ENCODE measurements at regions not wholly inside any gene's neighbourhood (a gene's known extent, or its start where the extent isn't known, plus 50 kb on each side); places are given as distances from the start of the nearest gene placed in this dataset.

GRCh38 chr1:182137546-182137945, 76.0 kb upstream of the ZNF648 start:
- H3K4me3 Mint-ChIP-seq: no peak overlapping the region
- no peaks in the 10 kb centered on the region for H3K4me1 Mint-ChIP-seq
- no peaks in the 10 kb centered on the region for H3K36me3 Mint-ChIP-seq
- H3K9me3 Mint-ChIP-seq: peaks cover 15% of the 10 kb centered on the region
- no peak overlapping the region for H3K27ac Mint-ChIP-seq
- ATAC-seq: no peak
- peaks cover 8% of the 10 kb centered on the region for H3K27me3 Mint-ChIP-seq

- ATAC-seq: no peak
- no peaks in the 10 kb centered on the region for H3K27me3 Mint-ChIP-seq
- no peak overlapping the region for H3K27ac Mint-ChIP-seq
- peaks cover 15% of the 10 kb centered on the region for H3K9me3 Mint-ChIP-seq
- H3K4me3 Mint-ChIP-seq: no peak overlapping the region
- H3K4me1 Mint-ChIP-seq: no peaks in the 10 kb centered on the region
- no peaks in the 10 kb centered on the region for H3K36me3 Mint-ChIP-seq
These were observed 74.4 kb upstream of the ZNF648 start for GRCh38 chr1:182135946-182136345.

DNA sequence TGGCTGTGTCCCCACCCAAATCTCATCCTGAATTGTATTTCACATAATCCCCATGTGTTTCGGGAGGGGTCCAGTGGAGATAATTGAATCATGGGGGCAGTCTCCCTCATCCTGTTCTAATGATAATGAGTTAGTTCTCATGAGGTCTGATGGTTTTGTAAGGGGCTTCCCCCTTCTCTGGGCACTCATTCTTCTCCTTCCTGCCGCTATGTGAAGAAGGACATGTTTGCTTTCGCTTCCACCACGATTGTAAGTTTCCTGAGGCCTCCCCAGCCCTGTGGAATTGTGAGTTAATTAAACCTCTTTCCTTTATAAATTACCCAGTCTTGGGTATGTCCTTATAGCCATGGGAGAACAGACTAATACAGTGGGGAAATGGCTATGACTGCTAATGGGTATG, 72.7 kb upstream of the ZNF648 start:
- Mint-ChIP-seq H3K4me3 (no peak overlapping the region), H3K4me1 (no peaks in the 10 kb centered on the region), H3K36me3 (no peaks in the 10 kb centered on the region), H3K27ac (no peak overlapping the region), H3K9me3 (peaks cover 15% of the 10 kb centered on the region), H3K27me3 (peaks cover 10% of the 10 kb centered on the region)
- ATAC-seq: no peak

DNA sequence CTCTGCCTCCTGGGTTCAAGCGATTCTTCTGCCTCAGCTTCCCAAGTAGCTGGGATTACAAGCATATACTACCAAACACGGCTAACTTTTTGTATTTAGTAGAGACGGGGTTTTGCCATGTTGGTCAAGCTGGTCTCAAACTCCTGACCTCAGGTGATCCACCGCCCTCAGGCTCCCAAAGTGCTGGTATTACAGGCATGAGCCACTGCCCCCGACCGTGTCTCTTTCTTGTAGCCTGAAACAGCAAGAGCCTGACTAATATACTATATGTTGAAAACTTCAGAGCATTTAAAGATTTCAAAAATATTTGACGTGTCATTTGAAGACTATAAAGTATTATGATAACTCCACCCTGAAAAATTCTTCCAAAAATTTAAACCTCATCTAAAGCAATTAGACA, 71.7 kb upstream of the ZNF648 start:
- no peaks in the 10 kb centered on the region for H3K4me1 Mint-ChIP-seq
- ATAC-seq: no peak
- H3K27me3 Mint-ChIP-seq: peaks cover 14% of the 10 kb centered on the region
- no peak overlapping the region for H3K27ac Mint-ChIP-seq
- peaks cover 15% of the 10 kb centered on the region for H3K9me3 Mint-ChIP-seq
- no peak overlapping the region for H3K4me3 Mint-ChIP-seq
- H3K36me3 Mint-ChIP-seq: no peaks in the 10 kb centered on the region

DNA sequence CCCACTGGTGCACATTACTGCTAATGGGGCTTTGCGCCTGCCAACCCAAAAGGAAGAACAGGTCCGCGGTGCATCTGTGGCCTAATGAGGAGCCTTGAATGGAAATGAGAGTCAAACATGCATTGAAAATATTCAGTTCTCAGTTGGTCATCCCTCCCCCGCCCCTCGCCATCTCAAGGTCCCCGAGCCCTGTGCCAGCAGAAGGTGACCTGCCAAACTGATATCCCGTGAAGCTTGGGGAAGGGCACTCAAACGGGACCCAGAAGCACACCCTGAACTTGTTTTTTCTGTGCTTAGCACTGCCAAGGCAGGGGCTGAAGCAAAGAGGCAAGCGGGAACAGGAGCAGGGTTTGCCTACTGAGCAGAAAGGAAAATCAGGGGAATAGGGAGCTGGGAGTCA, 67.9 kb upstream of the ZNF648 start:
- peaks cover 8% of the 10 kb centered on the region for H3K9me3 Mint-ChIP-seq
- no peaks in the 10 kb centered on the region for H3K36me3 Mint-ChIP-seq
- H3K27me3 Mint-ChIP-seq: peaks cover 14% of the 10 kb centered on the region
- H3K27ac Mint-ChIP-seq: no peak overlapping the region
- no peak for ATAC-seq
- H3K4me3 Mint-ChIP-seq: no peak overlapping the region
- no peaks in the 10 kb centered on the region for H3K4me1 Mint-ChIP-seq

- peaks cover 14% of the 10 kb centered on the region for H3K27me3 Mint-ChIP-seq
- ATAC-seq: no peak
- H3K4me1 Mint-ChIP-seq: no peaks in the 10 kb centered on the region
- H3K27ac Mint-ChIP-seq: no peak overlapping the region
- no peaks in the 10 kb centered on the region for H3K9me3 Mint-ChIP-seq
- H3K4me3 Mint-ChIP-seq: no peak overlapping the region
- H3K36me3 Mint-ChIP-seq: no peaks in the 10 kb centered on the region
These were observed 67.0 kb upstream of the ZNF648 start for GRCh38 chr1:182128502-182128901.

DNA sequence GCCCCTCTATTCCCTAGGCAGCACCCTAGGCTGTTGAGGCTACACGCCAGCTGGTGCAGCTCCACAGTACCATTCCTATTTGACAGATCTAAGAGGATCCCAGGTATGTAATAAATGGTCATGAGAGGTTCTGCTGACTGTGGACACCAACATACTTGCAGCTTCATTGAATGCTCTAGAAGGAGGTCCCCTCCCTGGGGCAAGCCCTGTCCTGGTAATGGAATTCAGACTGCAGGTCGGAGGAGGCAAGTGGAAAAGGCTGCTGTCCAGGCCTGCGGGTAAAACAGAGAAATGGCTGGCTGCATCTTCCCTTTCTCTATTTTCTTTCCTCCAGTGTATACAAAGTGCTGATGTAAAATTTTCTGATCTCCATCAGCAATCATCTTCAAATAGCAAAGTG, 66.1 kb upstream of the ZNF648 start:
- no peaks in the 10 kb centered on the region for H3K36me3 Mint-ChIP-seq

DNA sequence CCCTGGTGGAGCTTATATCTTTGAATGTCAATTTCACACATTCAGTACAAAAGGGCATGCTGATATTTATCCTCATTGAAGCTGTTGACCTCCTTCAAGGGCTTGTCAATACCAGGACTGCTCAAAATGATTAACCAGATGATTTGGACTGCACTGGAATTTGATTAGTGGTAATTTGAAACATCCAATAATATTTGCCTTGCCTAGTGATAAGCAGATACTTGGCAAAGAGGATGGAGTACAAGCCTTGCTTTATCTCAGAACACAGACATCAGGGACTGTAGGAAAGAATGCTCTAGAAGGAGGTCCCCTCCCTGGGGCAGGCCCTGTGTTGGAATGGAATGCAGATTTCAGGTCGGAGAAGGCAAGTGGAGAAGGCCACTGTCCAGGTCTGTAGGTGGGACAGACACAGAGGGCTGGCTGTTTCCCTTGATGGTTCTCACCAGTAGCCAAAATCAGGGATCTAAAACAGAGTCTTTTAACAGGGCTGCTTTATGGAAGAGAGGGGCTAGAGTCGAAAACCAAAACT, 64.8 kb upstream of the ZNF648 start:
- H3K27ac Mint-ChIP-seq: no peak overlapping the region
- H3K27me3 Mint-ChIP-seq: peaks cover 27% of the 10 kb centered on the region
- ATAC-seq: no peak
- H3K9me3 Mint-ChIP-seq: no peaks in the 10 kb centered on the region
- no peaks in the 10 kb centered on the region for H3K4me1 Mint-ChIP-seq
- no peak overlapping the region for H3K4me3 Mint-ChIP-seq
- H3K36me3 Mint-ChIP-seq: no peaks in the 10 kb centered on the region

More for the DNA sequence above, 66.1 kb upstream of the ZNF648 start:
- Mint-ChIP-seq H3K27ac (no peak overlapping the region), H3K4me1 (no peaks in the 10 kb centered on the region), H3K4me3 (no peak overlapping the region), H3K9me3 (no peaks in the 10 kb centered on the region), H3K27me3 (peaks cover 14% of the 10 kb centered on the region)
- ATAC-seq: peak; percentile 35

DNA sequence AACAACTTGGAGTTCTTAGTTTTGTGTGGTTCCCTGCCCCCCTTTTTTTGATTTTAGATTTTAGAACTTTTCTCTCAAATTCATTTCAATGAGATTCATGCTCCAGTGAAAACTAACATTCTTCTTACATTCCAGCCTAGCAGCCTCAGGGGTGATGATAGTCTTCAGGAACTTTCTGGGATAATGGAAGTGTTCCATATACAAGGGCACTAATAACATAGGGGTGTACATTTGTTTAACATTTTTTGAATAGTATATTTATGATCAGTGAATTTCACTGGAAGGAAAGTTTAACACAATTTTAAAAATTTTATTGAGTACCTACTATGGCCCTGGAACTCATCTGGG, 61.4 kb upstream of the ZNF648 start:
- Mint-ChIP-seq H3K4me3 (no peak overlapping the region), H3K27me3 (peaks cover 24% of the 10 kb centered on the region), H3K27ac (no peak overlapping the region), H3K4me1 (no peaks in the 10 kb centered on the region), H3K9me3 (no peaks in the 10 kb centered on the region), H3K36me3 (no peaks in the 10 kb centered on the region)
- ATAC-seq: no peak

GRCh38 chr1:182122256-182122912, 60.9 kb upstream of the ZNF648 start:
- Mint-ChIP-seq H3K4me3 (no peak overlapping the region), H3K9me3 (no peaks in the 10 kb centered on the region), H3K27ac (no peak overlapping the region), H3K36me3 (no peaks in the 10 kb centered on the region), H3K4me1 (no peaks in the 10 kb centered on the region), H3K27me3 (peaks cover 24% of the 10 kb centered on the region)
- no peak for ATAC-seq

DNA sequence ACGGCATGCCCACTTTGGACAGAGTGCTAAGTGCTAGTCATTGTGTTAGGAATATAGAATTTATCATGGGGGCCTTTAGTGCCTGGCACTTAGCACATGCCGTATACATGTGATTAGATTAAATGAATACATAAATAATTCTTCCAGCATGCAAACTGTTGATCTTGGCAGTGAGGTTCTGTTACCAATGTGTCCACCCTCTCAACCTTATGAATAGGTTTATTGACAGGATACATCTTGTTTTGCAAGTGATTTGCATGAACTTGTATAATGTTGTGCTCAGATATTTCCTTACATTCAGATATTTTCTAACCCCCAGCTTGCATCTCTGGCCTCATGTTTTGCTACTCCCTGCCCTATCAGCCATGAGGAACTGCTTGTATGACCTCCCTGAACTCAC, 60.3 kb upstream of the ZNF648 start:
- no peaks in the 10 kb centered on the region for H3K4me1 Mint-ChIP-seq
- no peak overlapping the region for H3K4me3 Mint-ChIP-seq
- no peak overlapping the region for H3K27ac Mint-ChIP-seq
- H3K36me3 Mint-ChIP-seq: no peaks in the 10 kb centered on the region
- peaks cover 30% of the 10 kb centered on the region for H3K27me3 Mint-ChIP-seq
- no peaks in the 10 kb centered on the region for H3K9me3 Mint-ChIP-seq
- ATAC-seq: no peak

DNA sequence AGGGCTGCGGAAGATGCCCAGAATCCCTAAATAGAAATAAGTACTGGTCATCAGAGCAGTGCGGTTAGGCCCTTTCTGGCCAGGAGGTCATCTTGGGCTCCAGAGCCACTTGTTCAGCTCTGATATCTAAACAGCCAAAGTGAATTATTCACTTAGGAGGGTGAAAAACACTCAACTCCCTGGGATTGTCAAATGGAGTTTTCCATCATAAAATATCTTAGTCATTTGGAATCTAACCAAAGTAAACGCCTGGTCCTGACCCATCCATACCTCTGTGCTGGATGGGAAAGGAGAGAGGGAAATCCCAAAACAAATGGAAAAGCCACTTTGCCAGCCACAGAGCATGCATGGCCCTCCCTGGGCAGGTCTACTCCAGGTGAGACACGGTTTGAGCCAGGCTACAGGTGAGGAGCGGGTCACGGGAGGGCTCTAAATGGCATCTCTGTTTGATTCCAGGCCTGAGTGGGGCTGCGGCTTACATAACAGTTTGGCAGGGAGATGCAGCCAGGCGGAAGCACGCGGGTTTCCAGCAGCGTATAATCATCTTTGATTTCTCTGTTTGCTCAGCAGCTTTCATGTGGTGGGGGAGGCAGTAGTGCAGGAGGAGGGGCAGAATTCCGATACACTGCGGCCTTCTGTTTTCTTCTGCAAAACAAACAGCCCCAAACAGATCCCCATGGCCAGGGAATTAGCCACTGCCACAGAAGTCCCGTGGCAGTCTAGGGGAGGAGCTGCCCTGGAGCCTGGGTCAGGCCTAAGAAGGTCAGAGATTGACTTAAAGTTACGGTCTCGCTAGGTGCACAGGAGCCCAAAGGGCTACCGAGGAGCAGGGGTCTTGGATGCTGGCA, 59.1 kb upstream of the ZNF648 start:
- H3K4me3 Mint-ChIP-seq: no peak overlapping the region
- H3K27ac Mint-ChIP-seq: no peak overlapping the region
- no peaks in the 10 kb centered on the region for H3K9me3 Mint-ChIP-seq
- peaks cover 42% of the 10 kb centered on the region for H3K27me3 Mint-ChIP-seq
- no peaks in the 10 kb centered on the region for H3K36me3 Mint-ChIP-seq
- peak; percentile 16 for ATAC-seq
- no peaks in the 10 kb centered on the region for H3K4me1 Mint-ChIP-seq

GRCh38 chr1:182119631-182120030, 58.1 kb upstream of the ZNF648 start:
- no peak for ATAC-seq
- Mint-ChIP-seq H3K4me3 (no peak overlapping the region), H3K36me3 (no peaks in the 10 kb centered on the region), H3K4me1 (no peaks in the 10 kb centered on the region), H3K27me3 (peaks cover 52% of the 10 kb centered on the region), H3K9me3 (no peaks in the 10 kb centered on the region), H3K27ac (no peak overlapping the region)

DNA sequence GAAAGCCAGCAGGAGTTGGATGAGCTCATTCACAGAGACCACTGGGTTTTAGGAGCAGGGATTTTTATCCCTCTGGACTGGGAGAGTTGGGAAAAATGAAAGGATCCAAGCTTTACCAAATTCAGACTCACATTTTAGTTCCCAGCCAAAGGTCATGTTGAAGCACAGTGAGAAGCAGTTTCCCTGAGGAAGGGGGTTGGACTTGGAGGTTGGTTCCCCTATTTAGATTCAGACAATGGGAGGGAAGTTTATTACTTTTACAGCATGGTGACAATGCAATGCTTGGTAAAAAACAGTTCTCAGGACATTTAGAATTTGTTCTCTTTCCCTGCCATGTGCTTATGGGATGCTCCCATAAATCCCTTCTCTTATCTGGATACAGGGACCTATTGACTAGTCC, 57.3 kb upstream of the ZNF648 start:
- Mint-ChIP-seq H3K4me1 (no peaks in the 10 kb centered on the region), H3K27me3 (peaks cover 52% of the 10 kb centered on the region)
- ATAC-seq: no peak

GRCh38 chr1:182114627-182115023, 53.1 kb upstream of the ZNF648 start:
- H3K4me3 Mint-ChIP-seq: no peak overlapping the region
- H3K27ac Mint-ChIP-seq: no peak overlapping the region
- no peaks in the 10 kb centered on the region for H3K36me3 Mint-ChIP-seq
- no peaks in the 10 kb centered on the region for H3K4me1 Mint-ChIP-seq
- H3K27me3 Mint-ChIP-seq: peaks cover 62% of the 10 kb centered on the region
- H3K9me3 Mint-ChIP-seq: no peaks in the 10 kb centered on the region
- peak; percentile 10 for ATAC-seq

More for the DNA sequence above, 57.3 kb upstream of the ZNF648 start:
- H3K36me3 Mint-ChIP-seq: no peaks in the 10 kb centered on the region
- no peaks in the 10 kb centered on the region for H3K9me3 Mint-ChIP-seq
- H3K4me3 Mint-ChIP-seq: no peak overlapping the region
- H3K27ac Mint-ChIP-seq: no peak overlapping the region
